CD4-positive, alpha-beta T cell treated with Interleukin-6 for 4 hours (primary cell): ENCODE measurements at regions not wholly inside any gene's neighbourhood (a gene's known extent, or its start where the extent isn't known, plus 50 kb on each side); places are given as distances from the start of the nearest gene placed in this dataset.
"Not testable (repeated sequence)": the region's sequence is repeated elsewhere in the genome, so short reads cannot be mapped to it uniquely, and the experiment has no call there.

Experiments used
- DNase-seq: peaks from one replicate; pipeline ENCODE4 v3.0.0-alpha.2; 2020; ENCODE audit warnings: mixed read lengths

- DNase-seq = not testable (repeated sequence)
These were observed 741.2 kb upstream of the ZNF608 start for GRCh38 chr5:125487652-125488051.

- no peak for DNase-seq
These were observed 742.7 kb upstream of the ZNF608 start for GRCh38 chr5:125489146-125489545.

- no peak for DNase-seq
These were observed 745.6 kb upstream of the ZNF608 start for GRCh38 chr5:125491986-125492492.

- no peak for DNase-seq
These were observed 746.5 kb upstream of the ZNF608 start for GRCh38 chr5:125492977-125493376.

GRCh38 chr5:125496393-125496792 is 750.0 kb upstream of the ZNF608 start:
- DNase-seq = no peak

- no peak for DNase-seq
These were observed 751.2 kb upstream of the ZNF608 start for GRCh38 chr5:125497651-125498050.

GRCh38 chr5:125499636-125500332 is 753.3 kb upstream of the ZNF608 start:
- DNase-seq = no peak

GRCh38 chr5:125501396-125501795 is 755.0 kb upstream of the ZNF608 start:
- DNase-seq = no peak

GRCh38 chr5:125503946-125504345 is 757.5 kb upstream of the ZNF608 start:
- DNase-seq = no peak

- no peak for DNase-seq
These were observed 758.7 kb upstream of the ZNF608 start for GRCh38 chr5:125505115-125505514.

GRCh38 chr5:125506124-125506523 is 759.7 kb upstream of the ZNF608 start:
- no peak for DNase-seq

- DNase-seq = no peak
These were observed 761.8 kb upstream of the ZNF608 start for GRCh38 chr5:125508225-125508624.

- DNase-seq = no peak
These were observed 764.2 kb upstream of the ZNF608 start for GRCh38 chr5:125510651-125511050.

- no peak for DNase-seq
These were observed 771.6 kb upstream of the ZNF608 start for GRCh38 chr5:125517973-125518550.

- DNase-seq = no peak
These were observed 774.9 kb upstream of the ZNF608 start for GRCh38 chr5:125521289-125521688.

GRCh38 chr5:125525356-125525755 is 778.9 kb upstream of the ZNF608 start:
- no peak for DNase-seq

- no peak for DNase-seq
These were observed 780.5 kb upstream of the ZNF608 start for GRCh38 chr5:125526966-125527365.

- no peak for DNase-seq
These were observed 782.4 kb upstream of the ZNF608 start for GRCh38 chr5:125528881-125529280.

- DNase-seq = no peak
These were observed 784.6 kb upstream of the ZNF608 start for GRCh38 chr5:125530833-125531615.

- DNase-seq = no peak
These were observed 789.7 kb upstream of the ZNF608 start for GRCh38 chr5:125536095-125536494.

GRCh38 chr5:125536582-125536981 is 790.1 kb upstream of the ZNF608 start:
- no peak for DNase-seq

- DNase-seq = no peak
These were observed 791.2 kb upstream of the ZNF608 start for GRCh38 chr5:125537661-125538060.

GRCh38 chr5:125538469-125538868 is 792.0 kb upstream of the ZNF608 start:
- DNase-seq = no peak

- no peak for DNase-seq
These were observed 794.6 kb upstream of the ZNF608 start for GRCh38 chr5:125541085-125541484.
